Ishikawa (cell line): ENCODE measurements at regions not wholly inside any gene's neighbourhood (a gene's known extent, or its start where the extent isn't known, plus 50 kb on each side); places are given as distances from the start of the nearest gene placed in this dataset.

Source experiments
- CEBPB ChIP-seq: IDR thresholded peaks from 2 replicates; pipeline ENCODE4 v1.6.1; 2012
- CREB1 ChIP-seq: IDR thresholded peaks from 2 replicates; pipeline ENCODE4 v1.6.1; 2012; ENCODE audit warnings: low read depth
- EGR1 ChIP-seq: IDR thresholded peaks from 2 replicates; pipeline ENCODE4 v1.6.1; 2012
- EP300 ChIP-seq: IDR thresholded peaks from 2 replicates; pipeline ENCODE4 v1.6.1; 2012; ENCODE audit warnings: borderline replicate concordance
- FOXM1 ChIP-seq: IDR thresholded peaks from 2 replicates; pipeline ENCODE4 v1.6.1; 2012; ENCODE audit warnings: low read depth, borderline replicate concordance
- NFIC ChIP-seq: IDR thresholded peaks from 2 replicates; pipeline ENCODE4 v1.6.1; 2012
- RAD21 ChIP-seq: IDR thresholded peaks from 2 replicates; pipeline ENCODE4 v1.6.1; 2012; ENCODE audit warnings: low read depth
- TAF1 ChIP-seq: IDR thresholded peaks from 2 replicates; pipeline ENCODE4 v1.6.1; 2012; ENCODE audit warnings: low read depth, mild to moderate bottlenecking
- TCF12 ChIP-seq: IDR thresholded peaks from 2 replicates; pipeline ENCODE4 v1.6.1; 2012; ENCODE audit warnings: low read depth
- TEAD4 ChIP-seq: IDR thresholded peaks from 2 replicates; pipeline ENCODE4 v1.6.1; 2012
- YY1 ChIP-seq: IDR thresholded peaks from 2 replicates; pipeline ENCODE4 v1.6.1; 2012; ENCODE audit warnings: low read depth
- ZBTB7A ChIP-seq: IDR thresholded peaks from 2 replicates; pipeline ENCODE4 v1.6.1; 2012; ENCODE audit warnings: low read depth
- TF ChIP-seq, protein P1 (sequence below): IDR thresholded peaks from 2 replicates; pipeline ENCODE4 v1.6.1; 2012
- TF ChIP-seq, protein P2 (sequence below): IDR thresholded peaks from 2 replicates; pipeline ENCODE4 v1.6.1; 2012
- TF ChIP-seq, protein P3 (sequence below): IDR thresholded peaks from 2 replicates; pipeline ENCODE4 v1.6.1; 2012; ENCODE audit warnings: low read depth, mild to moderate bottlenecking

DNA sequence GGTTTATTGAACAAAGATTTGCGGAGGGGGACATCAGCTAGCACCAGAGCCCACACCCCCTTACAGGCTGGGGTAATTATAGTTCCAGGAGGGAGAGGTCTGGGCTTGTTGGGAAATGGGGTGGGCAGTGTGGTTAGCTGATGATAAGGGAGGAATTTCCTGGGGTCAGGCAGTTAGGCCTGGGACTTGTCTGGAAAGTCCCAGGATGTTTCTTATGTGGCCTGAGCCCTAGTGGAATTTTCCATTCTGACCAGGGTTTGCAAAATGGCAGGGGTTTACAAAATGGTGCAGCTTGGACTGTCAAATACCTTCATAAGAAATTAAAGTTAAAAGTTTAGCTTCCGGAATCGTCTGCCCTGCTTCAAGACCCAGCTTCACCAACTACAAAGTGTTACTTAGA, 199.1 kb downstream of the FBXO15 start:
- no peak for TF ChIP-seq FOXM1
- no peak for TF ChIP-seq TEAD4
- TF ChIP-seq EGR1 = no peak
- no peak for TF ChIP-seq ZBTB7A
- no peak for TF ChIP-seq TAF1
- TF ChIP-seq, protein P1, sequence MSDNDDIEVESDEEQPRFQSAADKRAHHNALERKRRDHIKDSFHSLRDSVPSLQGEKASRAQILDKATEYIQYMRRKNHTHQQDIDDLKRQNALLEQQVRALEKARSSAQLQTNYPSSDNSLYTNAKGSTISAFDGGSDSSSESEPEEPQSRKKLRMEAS = no peak
- TF ChIP-seq, protein P2, sequence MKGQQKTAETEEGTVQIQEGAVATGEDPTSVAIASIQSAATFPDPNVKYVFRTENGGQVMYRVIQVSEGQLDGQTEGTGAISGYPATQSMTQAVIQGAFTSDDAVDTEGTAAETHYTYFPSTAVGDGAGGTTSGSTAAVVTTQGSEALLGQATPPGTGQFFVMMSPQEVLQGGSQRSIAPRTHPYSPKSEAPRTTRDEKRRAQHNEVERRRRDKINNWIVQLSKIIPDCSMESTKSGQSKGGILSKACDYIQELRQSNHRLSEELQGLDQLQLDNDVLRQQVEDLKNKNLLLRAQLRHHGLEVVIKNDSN = no peak
- no peak for TF ChIP-seq CEBPB
- no peak for TF ChIP-seq EP300
- no peak for TF ChIP-seq TCF12
- no peak for TF ChIP-seq YY1
- TF ChIP-seq NFIC = no peak
- TF ChIP-seq CREB1 = no peak
- TF ChIP-seq, protein P3, sequence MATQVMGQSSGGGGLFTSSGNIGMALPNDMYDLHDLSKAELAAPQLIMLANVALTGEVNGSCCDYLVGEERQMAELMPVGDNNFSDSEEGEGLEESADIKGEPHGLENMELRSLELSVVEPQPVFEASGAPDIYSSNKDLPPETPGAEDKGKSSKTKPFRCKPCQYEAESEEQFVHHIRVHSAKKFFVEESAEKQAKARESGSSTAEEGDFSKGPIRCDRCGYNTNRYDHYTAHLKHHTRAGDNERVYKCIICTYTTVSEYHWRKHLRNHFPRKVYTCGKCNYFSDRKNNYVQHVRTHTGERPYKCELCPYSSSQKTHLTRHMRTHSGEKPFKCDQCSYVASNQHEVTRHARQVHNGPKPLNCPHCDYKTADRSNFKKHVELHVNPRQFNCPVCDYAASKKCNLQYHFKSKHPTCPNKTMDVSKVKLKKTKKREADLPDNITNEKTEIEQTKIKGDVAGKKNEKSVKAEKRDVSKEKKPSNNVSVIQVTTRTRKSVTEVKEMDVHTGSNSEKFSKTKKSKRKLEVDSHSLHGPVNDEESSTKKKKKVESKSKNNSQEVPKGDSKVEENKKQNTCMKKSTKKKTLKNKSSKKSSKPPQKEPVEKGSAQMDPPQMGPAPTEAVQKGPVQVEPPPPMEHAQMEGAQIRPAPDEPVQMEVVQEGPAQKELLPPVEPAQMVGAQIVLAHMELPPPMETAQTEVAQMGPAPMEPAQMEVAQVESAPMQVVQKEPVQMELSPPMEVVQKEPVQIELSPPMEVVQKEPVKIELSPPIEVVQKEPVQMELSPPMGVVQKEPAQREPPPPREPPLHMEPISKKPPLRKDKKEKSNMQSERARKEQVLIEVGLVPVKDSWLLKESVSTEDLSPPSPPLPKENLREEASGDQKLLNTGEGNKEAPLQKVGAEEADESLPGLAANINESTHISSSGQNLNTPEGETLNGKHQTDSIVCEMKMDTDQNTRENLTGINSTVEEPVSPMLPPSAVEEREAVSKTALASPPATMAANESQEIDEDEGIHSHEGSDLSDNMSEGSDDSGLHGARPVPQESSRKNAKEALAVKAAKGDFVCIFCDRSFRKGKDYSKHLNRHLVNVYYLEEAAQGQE = no peak
- no peak for TF ChIP-seq RAD21

DNA sequence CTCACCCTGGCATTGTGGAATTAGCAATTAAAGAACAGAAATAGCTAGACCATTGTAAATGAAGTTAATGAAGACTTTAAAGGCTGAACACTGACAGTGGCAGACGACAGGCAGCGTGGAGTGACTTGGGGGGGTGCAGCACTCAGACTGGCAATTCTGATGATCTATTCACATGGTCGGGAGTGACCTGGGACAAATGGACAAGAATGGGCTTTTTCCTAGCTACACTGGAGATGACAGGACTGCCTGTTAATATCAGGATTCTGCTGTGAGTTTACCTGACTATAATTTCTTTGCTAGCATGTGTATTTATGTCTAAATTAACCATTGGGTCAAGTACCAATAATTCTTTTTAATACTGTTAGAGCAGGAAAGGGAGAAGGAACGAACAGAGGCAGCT, 199.6 kb downstream of the FBXO15 start:
- TF ChIP-seq NFIC (no peak), EGR1 (no peak), TEAD4 (no peak), FOXM1 (no peak), YY1 (no peak), CREB1 (no peak), CEBPB (no peak), RAD21 (no peak), EP300 (no peak), TAF1 (no peak), TCF12 (no peak), ZBTB7A (no peak)
- TF ChIP-seq, protein P3 = no peak
- TF ChIP-seq, protein P1 = no peak
- TF ChIP-seq, protein P2 = no peak

DNA sequence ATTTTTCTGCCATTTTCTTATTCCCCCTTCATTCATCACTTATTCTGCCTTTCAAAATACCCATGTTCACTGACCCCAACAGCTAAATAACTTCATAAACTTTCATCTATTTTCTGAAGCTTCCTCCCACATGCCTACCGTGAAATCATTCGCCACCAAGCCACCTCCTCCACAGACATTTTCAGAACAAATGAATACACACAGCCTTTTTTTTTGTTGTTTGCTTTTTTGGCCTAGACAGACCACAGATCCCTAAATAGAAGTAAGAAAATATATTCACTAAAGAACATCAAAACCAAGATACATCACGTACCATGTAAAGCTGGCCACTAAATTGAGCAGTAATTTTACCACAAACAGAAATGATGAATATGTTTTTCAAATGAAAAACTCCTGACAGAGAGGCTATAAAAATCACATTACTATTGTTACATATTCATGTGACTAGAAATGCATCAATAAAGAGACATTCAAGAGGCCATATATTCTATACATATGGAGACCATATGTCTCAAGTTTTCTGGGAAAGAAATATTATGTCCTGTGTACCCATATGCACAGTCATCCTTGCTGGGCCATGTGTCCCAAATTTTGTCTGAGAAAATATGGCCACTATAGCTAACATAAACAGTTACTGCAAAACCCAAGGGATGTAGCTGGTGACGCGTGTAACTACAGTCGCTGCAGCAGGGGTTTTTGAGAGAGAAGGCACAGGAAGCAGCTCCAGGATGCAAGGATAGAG, 200.3 kb downstream of the FBXO15 start:
- TF ChIP-seq EP300 = no peak
- no peak for TF ChIP-seq ZBTB7A
- TF ChIP-seq, protein P1 = no peak
- TF ChIP-seq EGR1 = no peak
- no peak for TF ChIP-seq TEAD4
- no peak for TF ChIP-seq TAF1
- TF ChIP-seq, protein P3 = no peak
- TF ChIP-seq CREB1 = no peak
- TF ChIP-seq, protein P2 = no peak
